ENCODE measurements at regions not wholly inside any gene's neighbourhood (a gene's known extent, or its start where the extent isn't known, plus 50 kb on each side); places are given as distances from the start of the nearest gene placed in this dataset.

GRCh38 chrX:7253565-7253964 lies 105.6 kb upstream of the PUDP start:
- Mint-ChIP-seq H3K4me1 (ENCODE audit: low read depth) (no peaks in the 10 kb centered on the region), H3K36me3 (ENCODE audit: low read depth) (peaks cover 21% of the 10 kb centered on the region), H3K27ac (no peak overlapping the region), H3K9me3 (peaks cover 2% of the 10 kb centered on the region), H3K27me3 (no peaks in the 10 kb centered on the region), H3K4me3 (no peak overlapping the region)
- DNase-seq (no peak), ATAC-seq (no peak)
- intact Hi-C loops (cut with micrococcal nuclease): no loop called here
- no peak for TF ChIP-seq CTCF (IDR thresholded peaks at IDR 0.05)
- ChIA-PET CTCF (no interaction called here), POLR2A (no interaction called here)

- Mint-ChIP-seq H3K4me3 (no peak overlapping the region), H3K27ac (no peak overlapping the region), H3K36me3 (ENCODE audit: low read depth) (peaks cover 15% of the 10 kb centered on the region), H3K4me1 (ENCODE audit: low read depth) (no peaks in the 10 kb centered on the region), H3K27me3 (no peaks in the 10 kb centered on the region), H3K9me3 (peaks cover 2% of the 10 kb centered on the region)
- DNase-seq (no peak), ATAC-seq (no peak)
- CTCF ChIA-PET: no interaction called here
- intact Hi-C loops (cut with micrococcal nuclease): no loop called here
- POLR2A ChIA-PET: no interaction called here
- no peak for TF ChIP-seq CTCF (IDR thresholded peaks at IDR 0.05)
Observed at GRCh38 chrX:7252013-7252610, 104.2 kb upstream of the PUDP start.

GRCh38 chrX:7247346-7247745 lies 99.4 kb upstream of the PUDP start:
- POLR2A ChIA-PET: no interaction called here
- Mint-ChIP-seq H3K36me3 (ENCODE audit: low read depth) (no peaks in the 10 kb centered on the region), H3K4me1 (ENCODE audit: low read depth) (no peaks in the 10 kb centered on the region), H3K4me3 (no peak overlapping the region), H3K27me3 (no peaks in the 10 kb centered on the region), H3K9me3 (peaks cover 2% of the 10 kb centered on the region), H3K27ac (no peak overlapping the region)
- CTCF ChIA-PET: no interaction called here
- ATAC-seq: no peak
- intact Hi-C loops (cut with micrococcal nuclease): no loop called here
- no peak for TF ChIP-seq CTCF (IDR thresholded peaks at IDR 0.05)
- DNase-seq: no peak

- Mint-ChIP-seq H3K4me3 (no peak overlapping the region), H3K27me3 (no peaks in the 10 kb centered on the region), H3K9me3 (peaks cover 2% of the 10 kb centered on the region), H3K4me1 (ENCODE audit: low read depth) (no peaks in the 10 kb centered on the region), H3K36me3 (ENCODE audit: low read depth) (no peaks in the 10 kb centered on the region), H3K27ac (no peak overlapping the region)
- CTCF ChIA-PET: no interaction called here
- ATAC-seq (no peak), DNase-seq (no peak)
- TF ChIP-seq CTCF (IDR thresholded peaks at IDR 0.05): no peak
- POLR2A ChIA-PET: no interaction called here
- intact Hi-C loops (cut with micrococcal nuclease): no loop called here
Observed at GRCh38 chrX:7244405-7244804, 96.5 kb upstream of the PUDP start.

- Mint-ChIP-seq H3K4me3 (no peak overlapping the region), H3K9me3 (peaks cover 2% of the 10 kb centered on the region), H3K4me1 (ENCODE audit: low read depth) (no peaks in the 10 kb centered on the region), H3K27me3 (no peaks in the 10 kb centered on the region), H3K27ac (no peak overlapping the region), H3K36me3 (ENCODE audit: low read depth) (no peaks in the 10 kb centered on the region)
- no peak for DNase-seq
- POLR2A ChIA-PET: no interaction called here
- intact Hi-C loops (cut with micrococcal nuclease): no loop called here
- ATAC-seq: no peak
- CTCF ChIA-PET: no interaction called here
- no peak for TF ChIP-seq CTCF (IDR thresholded peaks at IDR 0.05)
Observed at GRCh38 chrX:7242613-7243012, 94.7 kb upstream of the PUDP start.

All from activated CD8-positive, alpha-beta T cell treated with anti-CD3 and anti-CD28 coated beads for 36 hours (primary cell).